ACC112 (cell line): ENCODE measurements at regions not wholly inside any gene's neighbourhood (a gene's known extent, or its start where the extent isn't known, plus 50 kb on each side); places are given as distances from the start of the nearest gene placed in this dataset.
"Not testable (repeated sequence)": the region's sequence is repeated elsewhere in the genome, so short reads cannot be mapped to it uniquely, and the experiment has no call there.

ENCODE experiments used
- H2AFZ ChIP-seq: fragments of 200-600 bp; sonication (generic); one replicate; pipeline ENCODE4 v1.6.0; 2017; ENCODE audit warnings: antibody characterized with exemption, low read length; ENCODE audit not compliant: unreplicated experiment
- H3K27ac ChIP-seq: fragments of 200-600 bp; sonication (generic); 2 replicates; pipeline ENCODE4 v1.5.1; 2014; ENCODE audit warnings: low read depth, mild to moderate bottlenecking, antibody characterized with exemption, low read length, moderate library complexity
- H3K27me3 ChIP-seq: fragments of 200-600 bp; sonication (generic); 2 replicates; pipeline ENCODE4 v1.6.1; 2014; ENCODE audit warnings: mild to moderate bottlenecking, antibody characterized with exemption, low read length, moderate library complexity, mixed read lengths; ENCODE audit not compliant: insufficient read depth
- H3K36me3 ChIP-seq: fragments of 200-600 bp; sonication (generic); 2 replicates; pipeline ENCODE4 v1.6.1; 2016; ENCODE audit warnings: mild to moderate bottlenecking, antibody characterized with exemption, low read length, moderate library complexity, mixed read lengths; ENCODE audit not compliant: insufficient read depth
- H3K4me1 ChIP-seq: fragments of 200-600 bp; sonication (generic); one replicate; pipeline ENCODE4 v1.6.1; 2016; ENCODE audit warnings: low read length, mixed read lengths; ENCODE audit not compliant: insufficient read depth, unreplicated experiment, control insufficient read depth
- H3K4me3 ChIP-seq: fragments of 200-600 bp; sonication (generic); 2 replicates; pipeline ENCODE4 v1.5.1; 2014; ENCODE audit warnings: mild to moderate bottlenecking, low read depth, low read length
- H3K79me2 ChIP-seq: fragments of 200-600 bp; sonication (generic); one replicate; pipeline ENCODE4 v1.6.0; 2016; ENCODE audit warnings: low read length; ENCODE audit not compliant: control insufficient read depth, unreplicated experiment, insufficient read depth

- H3K36me3 ChIP-seq, H3K4me1 ChIP-seq, H3K27me3 ChIP-seq, H3K79me2 ChIP-seq, H3K27ac ChIP-seq, H2AFZ ChIP-seq, H3K4me3 ChIP-seq: not testable (repeated sequence)
Observed at GRCh38 chrX:3838754-3839153, 125.3 kb upstream of the PRKX start.

DNA sequence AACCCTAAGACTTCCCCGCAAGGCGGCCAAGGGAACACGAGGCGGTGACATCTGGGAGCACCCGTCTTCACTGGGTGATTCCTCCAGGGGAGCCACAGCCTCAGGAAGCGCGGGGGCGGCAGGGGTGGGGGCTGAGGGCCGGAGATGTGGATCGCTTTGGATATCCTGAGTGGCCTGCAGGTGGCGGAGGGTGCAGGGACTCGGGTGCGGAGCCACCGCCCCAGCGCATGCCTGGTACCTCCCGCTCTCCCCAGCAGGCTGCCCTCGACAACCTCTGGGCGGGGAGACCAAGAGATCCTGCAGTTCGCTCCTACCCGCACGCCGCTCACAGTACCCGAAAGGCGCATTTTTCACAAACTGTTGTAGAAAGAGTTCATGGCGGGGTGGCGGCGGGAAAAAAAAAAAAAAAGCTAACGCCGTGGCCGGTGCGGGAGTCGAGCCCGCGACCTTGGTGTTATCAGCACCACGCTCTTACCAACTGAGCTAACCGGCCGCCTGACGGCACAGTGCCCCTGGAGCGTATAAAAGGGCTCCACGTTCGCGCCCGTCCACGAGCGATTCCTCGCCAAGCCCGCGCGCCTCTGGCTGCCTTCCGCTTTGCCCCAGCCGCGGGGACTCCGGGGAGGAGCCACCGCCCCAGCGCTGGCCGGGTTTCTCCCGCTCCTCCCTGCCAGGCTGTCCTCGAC is 124.7 kb upstream of the PRKX start:
- H3K27me3 ChIP-seq = not testable (repeated sequence)

DNA sequence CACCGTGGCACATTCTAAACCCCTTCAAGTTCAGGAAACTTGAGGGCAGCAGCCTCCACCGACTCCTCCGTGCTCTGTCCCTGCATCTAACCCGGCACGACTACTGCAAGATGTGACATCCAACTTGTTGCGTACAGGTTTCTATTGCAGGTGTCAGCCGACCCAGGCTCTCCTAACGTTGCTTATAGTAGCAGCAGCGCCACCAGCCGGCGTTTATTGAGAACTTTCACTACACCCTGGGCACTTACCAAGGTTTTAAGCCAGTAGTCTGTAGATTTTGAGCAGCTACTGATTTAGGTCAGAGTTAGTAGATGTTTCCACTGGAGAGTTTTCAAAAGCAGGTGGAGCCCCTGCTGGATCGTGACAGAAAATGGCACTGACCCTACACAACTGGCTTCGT is 123.8 kb upstream of the PRKX start:
- not testable (repeated sequence) for H3K27ac ChIP-seq

More for the DNA sequence above, 124.7 kb upstream of the PRKX start:
- not testable (repeated sequence) for H3K4me3 ChIP-seq, H2AFZ ChIP-seq, H3K79me2 ChIP-seq, H3K36me3 ChIP-seq, H3K27ac ChIP-seq, H3K4me1 ChIP-seq

GRCh38 chrX:3833761-3834542 is 120.5 kb upstream of the PRKX start:
- not testable (repeated sequence) for H3K27ac ChIP-seq, H3K4me1 ChIP-seq, H3K4me3 ChIP-seq, H2AFZ ChIP-seq, H3K79me2 ChIP-seq, H3K36me3 ChIP-seq, H3K27me3 ChIP-seq

More for the DNA sequence above, 123.8 kb upstream of the PRKX start:
- not testable (repeated sequence) for H3K4me3 ChIP-seq, H3K36me3 ChIP-seq, H3K4me1 ChIP-seq, H3K79me2 ChIP-seq, H3K27me3 ChIP-seq, H2AFZ ChIP-seq

DNA sequence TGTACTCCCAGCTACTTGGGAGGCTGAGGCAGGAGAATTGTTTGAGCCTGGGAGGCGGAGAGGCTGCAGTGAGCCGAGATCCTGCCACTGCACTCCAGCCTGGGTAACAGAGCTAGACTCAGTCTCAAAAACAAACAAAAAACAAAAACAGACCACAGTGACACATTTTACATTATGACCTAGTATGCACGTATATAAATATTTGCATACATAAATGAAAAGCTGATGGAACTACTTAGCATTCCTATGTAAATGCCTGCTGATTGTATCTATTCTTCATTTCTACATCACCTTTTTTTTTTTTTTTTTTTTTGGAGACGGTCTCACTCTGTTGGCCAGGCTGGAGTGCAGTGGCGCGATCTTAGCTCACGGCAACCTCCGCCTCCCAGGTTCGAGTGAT is 116.6 kb upstream of the PRKX start:
- not testable (repeated sequence) for H2AFZ ChIP-seq, H3K4me3 ChIP-seq, H3K4me1 ChIP-seq, H3K27ac ChIP-seq, H3K27me3 ChIP-seq, H3K36me3 ChIP-seq, H3K79me2 ChIP-seq

GRCh38 chrX:3829041-3829531 is 115.6 kb upstream of the PRKX start:
- not testable (repeated sequence) for H3K79me2 ChIP-seq, H3K4me3 ChIP-seq, H3K36me3 ChIP-seq, H3K27me3 ChIP-seq, H2AFZ ChIP-seq, H3K27ac ChIP-seq, H3K4me1 ChIP-seq

GRCh38 chrX:3828378-3829040 is 115.1 kb upstream of the PRKX start:
- not testable (repeated sequence) for H3K79me2 ChIP-seq, H3K27ac ChIP-seq, H3K4me3 ChIP-seq, H3K36me3 ChIP-seq, H3K4me1 ChIP-seq, H3K27me3 ChIP-seq, H2AFZ ChIP-seq

GRCh38 chrX:3824008-3824407 is 110.6 kb upstream of the PRKX start:
- not testable (repeated sequence) for H3K79me2 ChIP-seq, H3K36me3 ChIP-seq, H2AFZ ChIP-seq, H3K4me3 ChIP-seq, H3K27me3 ChIP-seq, H3K27ac ChIP-seq
- peaks cover 16% of the 10 kb centered on the region for H3K4me1 ChIP-seq

DNA sequence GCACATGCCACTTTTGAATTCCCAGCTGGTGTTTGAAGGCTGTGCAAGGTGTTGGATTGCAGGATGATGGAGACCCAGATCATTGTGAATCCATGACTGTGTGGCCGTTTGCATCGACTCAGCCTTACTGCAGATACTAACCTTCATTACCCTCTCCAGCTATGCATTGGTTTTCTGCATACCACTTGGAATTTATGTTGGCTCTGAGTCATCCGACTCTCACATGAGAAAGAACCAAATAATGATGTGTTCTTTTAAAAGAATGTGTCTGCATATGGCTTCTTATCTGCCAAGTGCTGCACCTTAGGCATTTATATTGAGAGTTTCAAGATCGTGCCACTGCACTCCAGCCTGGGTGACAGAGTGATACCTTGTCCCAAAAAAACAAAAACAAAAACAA is 106.7 kb upstream of the PRKX start:
- no peaks in the 10 kb centered on the region for H3K79me2 ChIP-seq
- peaks cover 21% of the 10 kb centered on the region for H3K4me1 ChIP-seq
- H3K27ac ChIP-seq = peak overlapping the region; percentile 43
- no peak overlapping the region for H3K4me3 ChIP-seq
- H2AFZ ChIP-seq = no peak overlapping the region
- H3K36me3 ChIP-seq = 0 out of 2 replicates have a peak, but pooled peaks cover 5% of the 10 kb centered on the region
- H3K27me3 ChIP-seq = no peaks in the 10 kb centered on the region

GRCh38 chrX:3817480-3817879 is 104.0 kb upstream of the PRKX start:
- H3K4me1 ChIP-seq = peaks cover 21% of the 10 kb centered on the region
- H3K79me2 ChIP-seq, H2AFZ ChIP-seq, H3K27ac ChIP-seq, H3K4me3 ChIP-seq, H3K36me3 ChIP-seq, H3K27me3 ChIP-seq: not testable (repeated sequence)
